CD4-positive, alpha-beta T cell treated with Interleukin-10 for 1 hour (primary cell): ENCODE measurements at regions not wholly inside any gene's neighbourhood (a gene's known extent, or its start where the extent isn't known, plus 50 kb on each side); places are given as distances from the start of the nearest gene placed in this dataset.
"Not testable (repeated sequence)": the region's sequence is repeated elsewhere in the genome, so short reads cannot be mapped to it uniquely, and the experiment has no call there.

Experiments used
- DNase-seq: peaks from one replicate; pipeline ENCODE4 v3.0.0-alpha.2; 2020

DNA sequence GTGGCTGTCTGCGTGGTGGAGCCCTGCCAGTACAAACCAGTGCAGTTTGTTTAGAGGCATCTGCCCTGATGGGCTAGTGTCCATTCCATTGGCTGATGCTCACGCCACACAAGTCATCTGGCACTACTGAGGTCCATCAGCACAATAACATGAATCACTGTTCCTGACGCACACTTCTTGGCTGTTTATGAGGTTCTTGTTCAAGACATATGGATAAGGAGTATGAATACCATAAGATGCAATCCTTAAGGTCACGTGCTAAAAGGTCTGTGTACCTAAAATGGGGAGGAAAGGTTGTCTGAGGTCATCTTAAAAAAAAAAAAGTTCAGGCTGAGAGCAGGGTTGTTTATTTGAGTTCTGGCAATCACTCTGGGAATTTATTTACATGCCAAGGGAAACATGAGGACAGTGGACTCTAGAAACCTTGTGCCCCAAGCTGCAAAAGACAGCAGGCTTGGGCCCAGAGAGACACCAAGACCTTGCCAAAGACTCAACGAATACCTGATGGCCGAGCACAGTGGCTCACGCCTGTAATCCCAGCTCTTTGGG is 54.1 kb upstream of the SHLD1 start:
- no peak for DNase-seq

DNA sequence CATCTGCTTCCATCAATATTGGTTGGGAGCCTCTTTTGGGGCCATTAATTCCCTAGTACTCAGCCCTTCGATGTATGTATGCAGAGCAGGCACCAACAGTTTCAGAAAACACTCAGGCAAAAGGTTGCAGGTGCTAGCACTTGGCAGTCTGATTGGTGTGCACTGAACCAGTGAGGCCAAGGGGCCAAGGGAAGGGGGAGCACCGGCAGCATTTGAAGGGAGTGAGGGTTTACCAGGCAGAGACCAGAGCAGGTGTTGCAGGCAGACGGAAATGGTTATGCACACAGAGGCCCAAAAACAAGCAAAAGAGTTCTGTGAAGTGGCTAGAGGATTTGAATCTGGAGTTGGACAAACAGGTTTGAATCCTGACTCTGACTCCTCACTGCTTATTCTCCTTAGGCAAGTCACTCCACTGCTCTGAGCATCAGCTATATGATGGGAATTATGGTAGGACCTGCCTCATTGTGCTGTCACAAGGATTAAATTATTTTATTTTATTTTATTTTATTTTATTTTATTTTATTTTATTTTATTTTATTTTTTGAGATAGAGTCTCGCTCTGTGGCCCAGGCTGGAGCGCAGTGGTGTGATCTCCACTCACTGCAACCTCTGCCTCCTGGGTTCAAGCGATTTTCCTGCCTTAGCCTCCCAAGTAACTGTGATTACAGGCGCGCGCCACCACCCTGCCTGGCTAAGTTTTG is 58.1 kb upstream of the SHLD1 start:
- DNase-seq, result no peak

DNA sequence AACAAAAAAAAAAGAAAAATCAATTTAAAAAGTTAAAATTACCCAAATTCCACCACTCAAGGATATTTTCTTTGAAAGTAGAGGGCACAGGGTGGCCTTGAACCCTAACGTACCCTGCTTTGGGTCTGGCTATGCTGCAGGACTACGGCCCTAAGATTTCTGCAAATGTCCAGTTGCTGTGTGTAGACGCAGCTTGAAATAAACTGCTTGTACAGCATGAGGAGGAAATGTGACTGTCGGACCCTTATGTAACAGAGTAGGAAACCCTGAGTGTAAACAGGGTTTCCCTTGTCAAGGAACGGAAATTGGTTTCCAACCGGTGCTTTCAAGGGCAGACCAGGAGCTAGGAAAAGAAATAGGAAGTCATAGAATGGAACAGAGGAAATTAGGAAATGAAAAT is 60.7 kb upstream of the SHLD1 start:
- DNase-seq, result no peak

DNA sequence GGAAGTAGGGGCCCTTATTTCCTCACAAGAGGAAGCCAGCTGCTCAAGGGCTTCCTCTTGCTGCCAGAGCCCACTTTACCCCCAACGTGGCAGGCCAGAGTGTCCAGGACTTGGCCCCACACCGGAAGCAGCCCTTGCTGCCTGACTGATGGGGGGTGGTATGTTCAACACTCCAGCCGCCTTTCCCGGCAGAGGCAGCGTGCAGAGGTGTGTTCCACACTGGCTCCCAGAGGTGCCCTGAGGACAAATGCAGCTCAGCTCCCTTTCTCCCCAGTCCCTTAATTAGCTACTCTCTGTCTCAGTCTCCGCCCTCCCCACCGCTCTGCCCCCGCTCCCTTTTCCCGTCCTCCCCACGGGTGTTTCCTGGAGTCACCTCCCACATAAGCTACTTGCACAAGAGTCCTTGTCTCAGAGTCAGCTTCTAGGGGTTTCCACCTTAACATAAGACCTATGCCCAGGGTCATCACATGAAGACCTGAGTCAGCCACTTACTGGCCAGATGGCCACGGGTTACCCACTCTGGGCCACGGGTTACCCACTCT is 61.7 kb upstream of the SHLD1 start:
- no peak for DNase-seq

DNA sequence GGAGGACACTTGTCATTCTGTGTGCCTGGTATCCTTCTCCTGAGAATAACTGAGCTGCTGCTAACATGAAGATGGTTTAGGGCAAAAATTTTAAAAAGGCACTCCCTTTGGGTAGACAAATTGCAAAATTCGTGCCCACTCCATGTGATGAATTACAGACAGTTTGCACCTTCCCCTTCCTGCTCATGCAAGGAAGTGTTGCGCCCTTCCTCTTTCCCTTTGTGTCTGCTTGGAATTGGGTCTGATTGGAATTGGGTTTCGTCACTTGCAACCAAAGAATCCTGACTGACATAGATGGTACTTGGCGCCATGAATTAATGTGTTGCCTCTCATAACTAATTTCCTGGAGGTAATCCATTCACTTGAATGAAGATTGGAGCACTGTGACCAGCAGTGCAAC is 62.3 kb upstream of the SHLD1 start:
- DNase-seq, result no peak

DNA sequence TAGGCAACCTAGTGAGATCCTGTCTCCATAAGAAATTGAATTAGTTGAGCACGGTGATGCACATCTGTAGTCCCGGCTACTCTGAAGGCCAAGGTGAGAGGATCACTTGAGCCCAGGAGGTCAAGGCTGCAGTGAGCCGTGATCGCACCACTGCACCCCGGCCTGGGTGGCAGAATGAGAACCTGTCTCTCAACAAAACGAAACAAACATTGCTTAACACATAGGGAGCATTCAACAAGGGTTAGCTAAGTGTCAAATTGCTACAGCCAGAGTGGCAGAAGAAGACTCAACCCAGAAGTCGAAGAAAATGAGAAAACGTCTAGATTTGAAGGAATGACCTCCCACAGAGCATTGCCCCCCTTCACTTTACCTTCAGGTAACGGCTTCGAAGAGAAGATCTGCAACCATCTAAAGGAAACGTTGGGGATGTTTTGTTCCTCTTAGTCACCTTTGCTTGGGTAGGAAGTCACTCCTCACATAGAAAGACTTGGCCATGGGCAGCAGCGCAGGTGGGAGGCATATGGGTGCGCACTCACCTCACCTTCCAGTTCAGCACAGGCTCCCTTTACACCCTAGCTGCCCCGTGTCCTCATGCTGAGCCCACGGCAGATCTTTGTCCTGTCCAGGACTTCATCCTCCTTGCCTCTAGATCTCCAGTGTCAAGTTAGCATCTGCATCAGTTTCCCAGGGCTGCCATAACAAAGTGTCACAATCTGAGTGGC is 63.7 kb upstream of the SHLD1 start:
- DNase-seq, result no peak

DNA sequence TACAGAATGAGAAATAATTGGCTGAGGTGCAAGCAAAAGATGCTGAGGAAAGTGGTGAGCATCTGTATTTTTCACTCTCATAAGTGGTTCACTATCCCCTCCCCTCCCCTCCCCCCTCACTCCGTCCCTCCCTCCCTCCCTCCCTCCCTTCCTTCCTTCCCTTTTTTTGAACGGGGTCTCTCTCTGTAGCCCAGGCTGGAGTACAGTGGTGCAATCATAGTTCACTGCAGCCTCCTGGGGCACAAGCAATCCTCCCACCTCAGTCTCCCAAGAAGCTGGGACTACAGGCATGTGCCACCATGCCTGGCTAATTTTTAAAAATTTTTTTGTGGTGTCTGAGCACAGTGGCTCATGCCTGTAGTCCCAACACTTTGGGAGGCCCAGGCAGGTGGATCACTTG is 67.6 kb upstream of the SHLD1 start:
- not testable (repeated sequence) for DNase-seq

DNA sequence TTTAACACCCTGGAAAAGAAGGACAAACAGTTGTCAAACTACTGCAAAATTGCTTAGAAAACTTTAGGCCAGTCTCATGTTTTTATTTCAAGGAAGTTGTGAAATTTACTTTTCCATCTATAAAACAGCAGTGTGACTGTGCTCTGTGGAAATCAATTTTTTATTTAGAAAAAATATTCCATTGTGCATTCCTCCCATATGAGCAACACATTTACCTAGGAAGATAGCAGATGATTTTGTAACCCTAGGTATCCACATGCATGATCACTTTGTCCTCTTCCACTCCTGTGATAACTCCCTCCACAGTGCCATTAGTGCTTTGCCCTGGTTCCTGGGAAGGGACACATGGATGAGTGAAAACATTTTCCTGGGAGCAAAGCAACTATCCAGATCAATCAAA is 69.4 kb upstream of the GPCPD1 start:
- DNase-seq, result no peak

DNA sequence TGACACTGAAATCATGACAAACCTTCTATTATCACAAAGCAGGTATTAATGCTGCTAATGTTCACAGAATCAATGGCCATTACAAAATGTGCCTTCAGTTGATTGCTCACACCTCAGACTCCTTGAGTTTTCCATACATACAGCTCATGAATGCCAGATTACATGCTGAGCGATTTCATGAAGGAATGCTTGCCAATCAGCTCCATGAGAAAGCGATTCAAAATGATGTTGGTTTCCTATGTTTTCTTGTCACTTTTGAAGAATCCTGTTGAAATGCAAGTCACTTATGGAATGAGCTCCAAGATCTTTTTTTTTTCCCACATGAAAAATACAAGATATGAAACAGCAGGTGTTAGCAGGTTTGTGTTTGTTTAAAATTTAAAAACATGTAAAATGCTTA is 68.0 kb upstream of the GPCPD1 start:
- DNase-seq, result no peak

DNA sequence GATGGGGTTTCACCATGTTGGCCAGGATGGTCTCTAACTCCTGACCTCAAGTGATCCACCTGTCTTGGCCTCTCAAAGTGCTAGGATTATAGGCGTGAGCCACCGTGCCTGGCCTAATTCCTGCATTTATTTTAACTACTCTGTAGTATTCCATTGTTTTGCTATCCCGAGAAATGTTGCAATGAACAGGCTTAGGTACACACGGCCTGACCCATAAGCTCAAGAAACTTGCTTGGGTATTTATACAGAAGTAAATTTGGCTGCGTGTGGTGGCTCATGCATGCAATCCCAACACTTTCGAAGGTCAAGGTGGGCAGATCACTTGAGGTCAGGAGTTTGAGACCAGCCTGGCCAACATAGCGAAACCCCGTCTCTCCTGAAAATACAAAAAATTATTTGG is 67.1 kb upstream of the GPCPD1 start:
- DNase-seq, result not testable (repeated sequence)

DNA sequence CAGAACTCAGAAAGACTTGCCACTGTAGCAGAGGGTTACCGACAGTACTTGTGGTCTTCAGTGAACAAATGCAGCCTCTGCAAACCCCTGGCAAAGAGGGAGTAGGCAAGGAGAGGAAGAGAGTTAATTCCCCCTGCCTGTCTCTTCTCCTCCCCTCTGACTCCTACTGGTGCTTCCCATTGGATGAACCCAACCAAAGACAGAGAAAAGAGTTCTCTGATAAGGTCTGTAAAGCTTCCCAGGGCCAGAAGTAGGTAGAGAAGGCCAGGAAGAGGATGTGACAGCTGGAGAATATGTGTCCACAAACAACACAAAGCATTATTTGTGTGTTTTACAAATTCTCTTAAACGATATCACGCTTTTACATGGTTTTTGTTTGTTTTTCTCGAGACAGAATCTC is 66.6 kb upstream of the GPCPD1 start:
- no peak for DNase-seq

DNA sequence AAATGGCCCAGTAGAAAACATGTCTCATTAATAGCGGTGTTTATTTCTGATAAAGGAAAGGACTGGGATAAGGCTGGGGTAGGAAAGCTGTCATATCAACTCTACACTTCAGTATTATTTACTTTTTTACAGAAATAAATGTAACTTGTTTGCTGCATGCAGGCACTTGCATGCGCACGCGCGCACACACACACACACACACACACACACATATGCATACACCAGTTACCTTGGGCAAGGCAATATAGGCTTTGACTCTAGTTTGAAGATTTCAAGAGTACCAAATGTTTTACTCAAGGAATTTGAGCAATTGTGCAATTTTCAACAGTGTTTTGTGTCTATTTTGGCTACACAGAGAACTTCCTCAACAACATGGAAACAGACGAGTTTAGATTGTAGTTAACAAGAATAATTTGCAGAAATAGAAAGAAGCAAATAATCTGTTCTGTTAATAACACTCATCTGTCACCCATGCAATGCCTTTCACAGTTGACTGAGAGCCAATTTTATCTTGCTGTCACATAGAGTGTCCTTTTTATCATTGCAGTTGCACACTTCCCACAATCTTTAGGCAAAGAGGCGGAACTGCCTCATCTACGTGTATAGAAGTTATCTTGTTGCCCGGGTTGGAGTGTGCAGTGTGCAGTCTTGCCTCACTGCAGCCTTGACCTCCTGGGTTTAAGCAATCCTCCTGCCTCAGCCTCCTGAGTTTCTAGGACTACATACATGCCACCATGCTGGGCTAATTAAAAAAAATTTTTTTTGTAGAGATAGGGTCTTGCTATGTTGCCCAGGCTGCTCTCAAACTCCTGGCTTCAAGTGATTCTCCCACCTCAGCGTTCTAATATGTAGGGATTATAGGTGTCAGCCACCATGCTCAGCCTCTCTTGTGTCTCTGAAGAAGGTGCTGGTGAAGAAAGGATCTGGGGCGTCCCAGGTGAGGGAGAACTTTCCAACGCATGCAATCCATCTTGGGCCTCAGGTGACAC is 64.6 kb upstream of the GPCPD1 start:
- DNase-seq, result no peak

DNA sequence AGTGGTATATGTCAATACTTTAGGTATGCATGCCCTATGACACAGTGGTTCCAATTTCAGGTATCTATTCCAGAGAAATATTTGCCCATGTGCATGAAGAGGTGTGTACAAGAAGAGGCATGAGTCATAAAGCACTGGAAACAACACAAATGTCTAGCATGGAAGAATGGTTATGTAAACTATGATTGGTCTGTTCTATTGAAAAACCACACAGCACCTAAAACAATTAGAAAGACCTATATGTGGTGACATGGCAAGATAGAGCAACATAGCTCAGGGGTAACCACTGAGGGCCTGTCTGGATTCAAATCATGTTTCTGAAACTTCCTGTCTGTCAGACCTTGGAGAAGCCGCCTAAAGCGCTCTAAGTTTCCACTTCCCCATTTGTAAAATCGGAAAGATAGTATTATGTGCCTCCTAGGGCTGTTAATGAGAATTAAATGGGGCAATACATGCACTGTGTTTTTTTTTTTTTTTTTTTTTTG is 63.4 kb upstream of the GPCPD1 start:
- DNase-seq, result peak; percentile 15

DNA sequence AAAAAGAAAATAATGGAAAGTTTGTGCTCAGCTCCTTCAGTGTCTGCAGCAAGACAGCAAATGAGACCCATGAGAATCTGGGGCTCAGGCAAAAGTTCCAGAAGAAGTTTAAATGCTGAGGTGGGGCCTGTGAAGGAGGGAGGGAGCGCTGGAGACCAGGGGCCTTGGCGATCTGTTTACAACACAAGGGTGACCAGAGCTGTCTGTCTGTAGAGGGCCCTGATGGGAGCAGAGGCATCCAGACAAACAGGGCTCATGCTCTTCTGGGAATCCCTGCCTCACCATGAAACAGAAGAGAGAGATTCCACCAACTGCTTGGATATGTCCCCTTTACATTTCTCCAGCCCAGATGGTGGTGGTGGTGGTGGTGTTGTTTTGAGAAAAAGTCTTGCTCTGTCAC is 60.1 kb upstream of the GPCPD1 start:
- DNase-seq, result no peak

DNA sequence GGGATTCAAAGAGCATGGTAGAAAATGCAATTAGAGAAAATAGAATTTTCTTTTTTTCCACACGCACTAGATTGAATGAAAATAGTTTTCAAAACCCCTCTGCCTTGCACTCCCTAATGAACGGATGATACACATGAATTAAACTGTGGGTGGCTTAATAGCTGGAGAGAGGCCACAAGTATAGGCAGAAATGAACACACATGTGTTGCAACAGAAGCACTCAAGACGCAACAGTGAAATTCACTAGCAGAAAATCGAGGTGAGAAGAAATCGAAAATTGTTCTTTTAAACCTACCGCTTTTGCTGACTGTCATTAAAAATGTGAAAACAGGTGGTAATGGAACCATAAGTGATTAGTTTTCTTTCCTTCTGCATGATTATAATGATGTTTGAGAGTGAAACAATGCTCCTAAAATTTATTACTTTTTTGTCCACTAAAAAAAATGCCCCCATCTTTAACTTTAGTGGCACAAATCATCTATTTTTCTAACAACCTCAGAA is 59.3 kb upstream of the GPCPD1 start:
- DNase-seq, result no peak

DNA sequence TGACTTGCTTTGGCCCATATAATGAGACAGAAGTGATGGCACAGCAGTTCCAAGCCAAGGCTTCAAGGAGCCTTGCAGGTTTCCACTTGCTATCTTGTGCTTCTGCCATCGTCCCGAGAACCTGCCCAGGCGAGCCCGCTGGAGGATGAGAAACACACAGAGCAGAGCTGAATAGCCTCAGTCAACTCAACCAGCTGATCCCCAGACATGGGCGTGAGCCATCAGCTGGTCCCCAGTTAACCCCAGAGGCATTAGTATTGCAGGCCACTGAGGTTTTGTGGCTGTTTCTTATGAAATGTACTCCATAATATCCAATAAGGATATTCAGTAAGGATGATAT is 57.7 kb upstream of the GPCPD1 start:
- no peak for DNase-seq

DNA sequence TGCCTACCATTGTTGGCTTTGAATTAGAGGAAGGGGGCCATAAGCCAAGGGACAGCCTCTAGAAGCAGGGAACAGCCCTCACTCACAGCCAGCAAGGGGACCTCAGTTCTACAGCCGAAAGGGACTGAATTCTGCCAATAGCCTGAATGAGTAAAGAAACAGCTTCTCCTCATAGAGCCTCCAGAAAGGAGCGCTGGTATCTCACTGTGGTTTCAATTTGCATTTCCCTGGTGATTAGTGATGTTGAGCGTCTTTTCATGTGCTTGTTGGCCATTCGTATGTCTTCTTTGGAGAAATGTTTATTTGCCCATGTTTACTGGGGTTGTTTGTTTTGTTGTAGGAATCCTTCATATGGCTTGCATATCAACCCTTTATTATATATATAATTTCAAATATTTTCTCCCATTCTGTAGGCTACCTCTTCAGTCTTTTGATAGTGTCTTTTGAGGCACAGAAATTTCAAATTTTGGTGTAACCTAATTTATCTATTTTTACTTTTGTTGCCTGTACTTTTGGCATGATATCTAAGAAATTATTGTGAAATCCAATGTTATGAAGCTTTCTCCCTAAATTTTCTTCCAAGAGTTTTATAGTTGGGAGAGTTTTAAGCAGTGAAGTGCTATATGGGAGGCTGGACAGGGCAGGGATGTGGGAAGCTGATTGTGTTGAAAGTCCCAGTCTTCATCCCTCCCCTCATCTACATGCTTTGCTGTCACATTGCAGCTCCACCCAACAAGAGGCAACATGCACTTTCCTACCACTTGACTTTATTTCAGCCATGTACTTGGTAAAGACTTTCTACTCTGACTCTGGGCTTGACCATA is 57.1 kb upstream of the GPCPD1 start:
- no peak for DNase-seq

DNA sequence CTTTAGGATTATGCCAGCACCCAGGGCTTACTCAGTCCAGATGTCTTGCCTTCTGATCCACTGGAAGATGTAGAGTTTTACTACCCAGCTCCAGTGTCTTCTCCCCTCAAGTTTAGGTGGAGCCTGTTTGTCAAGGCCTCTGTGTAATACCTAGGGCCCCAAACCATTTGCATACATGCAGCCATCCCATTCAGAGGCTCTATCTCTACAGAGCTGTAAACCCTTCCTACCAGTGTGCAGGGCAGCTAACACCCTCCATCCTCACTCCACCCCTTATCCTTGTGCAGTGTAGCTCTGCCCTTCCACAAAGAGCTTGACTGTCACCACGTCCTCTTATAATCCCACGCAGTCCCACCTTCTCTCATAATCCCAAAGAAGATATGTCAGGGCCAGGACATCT is 54.6 kb upstream of the GPCPD1 start:
- DNase-seq, result no peak

DNA sequence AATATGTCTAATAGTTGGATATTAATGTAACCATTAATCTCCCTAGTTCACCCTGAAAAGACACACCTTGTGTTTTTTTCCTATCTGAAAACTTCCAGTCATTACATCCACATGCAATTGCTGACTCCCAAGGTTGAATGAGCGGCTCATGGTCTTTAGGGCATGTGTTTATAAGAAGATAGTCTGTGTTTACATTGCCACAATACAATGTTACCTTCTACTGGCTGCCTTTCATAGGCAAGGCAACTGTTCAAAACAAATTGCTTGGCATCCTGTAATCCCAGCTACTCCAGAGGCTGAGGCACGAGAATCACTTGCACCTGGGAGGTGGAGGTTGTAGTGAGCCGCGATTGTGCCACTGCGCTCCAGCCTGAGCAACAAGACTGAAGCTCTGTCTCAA is 52.6 kb upstream of the GPCPD1 start:
- no peak for DNase-seq

DNA sequence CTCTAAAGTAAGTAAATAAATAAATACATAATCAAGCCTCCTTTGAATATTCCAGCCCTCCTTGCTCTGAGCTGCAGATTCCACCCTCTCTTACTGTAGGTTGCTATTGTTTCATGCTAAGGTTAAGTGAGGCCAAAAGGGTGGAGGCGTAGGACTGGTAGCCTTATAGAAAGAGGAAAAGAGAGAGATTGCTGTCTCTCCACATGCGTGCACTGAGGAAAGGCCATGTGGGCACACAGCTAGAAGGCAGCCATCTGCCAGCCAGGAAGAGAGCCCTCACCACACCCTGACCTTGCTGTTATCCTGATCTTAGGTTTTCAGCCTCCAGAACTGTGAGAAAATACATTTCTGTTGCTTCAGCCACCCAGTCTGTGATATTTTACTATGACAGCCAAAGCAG is 52.0 kb upstream of the GPCPD1 start:
- DNase-seq, result no peak

DNA sequence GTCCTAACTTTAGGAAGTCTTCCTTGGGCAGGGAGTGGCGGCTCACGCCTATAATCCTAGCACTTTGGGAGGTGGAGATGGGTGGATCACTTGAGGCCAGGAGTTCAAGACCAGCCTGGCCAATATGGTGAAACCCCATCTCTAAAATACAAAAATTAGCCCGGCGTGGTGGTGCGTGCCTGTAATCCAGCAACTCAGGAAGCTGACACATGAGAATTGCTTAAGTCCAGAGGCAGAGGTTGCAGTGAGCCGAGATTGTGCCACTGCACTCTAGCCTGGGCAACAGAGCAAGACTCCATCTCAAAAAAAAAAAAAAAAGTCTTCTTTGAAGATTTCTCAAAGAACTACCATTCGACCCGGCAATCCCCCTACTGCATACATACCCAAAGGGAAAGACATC is 50.0 kb upstream of the GPCPD1 start:
- DNase-seq, result not testable (repeated sequence)
